ENCODE measurements at regions not wholly inside any gene's neighbourhood (a gene's known extent, or its start where the extent isn't known, plus 50 kb on each side); places are given as distances from the start of the nearest gene placed in this dataset.

DNA sequence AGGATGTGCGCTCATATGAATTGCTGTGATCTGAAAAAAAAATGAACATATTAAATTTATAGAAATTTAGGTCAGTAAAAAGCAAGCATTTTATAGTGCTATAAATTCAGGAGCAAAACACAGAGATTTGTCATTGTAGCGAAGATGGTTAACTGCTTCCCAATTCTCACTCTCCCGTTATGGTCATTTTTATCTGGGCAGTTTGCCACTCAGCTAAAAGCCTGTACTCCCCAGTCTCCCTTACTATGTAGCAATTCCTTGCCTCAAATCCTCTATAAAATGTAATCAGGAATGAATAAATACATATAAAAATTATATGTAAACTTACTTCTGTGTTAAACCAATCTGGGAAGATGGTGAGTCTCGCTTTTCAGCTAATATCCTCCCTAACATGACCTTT, 471.5 kb downstream of the HINT1 start:
- Histone ChIP-seq H3K9me3 (ENCODE audit: low read length) (no peaks in the 10 kb centered on the region), H3K36me3 (ENCODE audit: insufficient read depth, low read length) (no peaks in the 10 kb centered on the region), H3K27me3 (ENCODE audit: insufficient read depth, low read length) (no peaks in the 10 kb centered on the region), H2AFZ (ENCODE audit: low read length) (no peak overlapping the region), H3K4me2 (ENCODE audit: low read length) (no peak overlapping the region), H3K9me2 (ENCODE audit: low read depth, low read length) (no peaks in the 10 kb centered on the region), H3K4me3 (ENCODE audit: low read depth, low read length, poor library complexity, severe bottlenecking) (no peak overlapping the region), H3K27ac (ENCODE audit: low read depth, low read length, poor library complexity, severe bottlenecking) (no peak overlapping the region), H3K4me1 (ENCODE audit: insufficient read depth, low read length, severe bottlenecking) (no peaks in the 10 kb centered on the region), H3F3A (ENCODE audit: insufficient read depth, low read length) (no peaks in the 10 kb centered on the region), H3K9ac (ENCODE audit: low read length) (no peak overlapping the region), H3K79me2 (ENCODE audit: insufficient read depth, low read length) (no peaks in the 10 kb centered on the region), H4K20me1 (ENCODE audit: insufficient read depth, low read length) (no peaks in the 10 kb centered on the region)
- TF ChIP-seq CTCF (IDR thresholded peaks at IDR 0.05; ENCODE audit: low read length) = no peak
- no peak for TF ChIP-seq EZH2 (IDR thresholded peaks at IDR 0.05; ENCODE audit: borderline replicate concordance, low read length)

DNA sequence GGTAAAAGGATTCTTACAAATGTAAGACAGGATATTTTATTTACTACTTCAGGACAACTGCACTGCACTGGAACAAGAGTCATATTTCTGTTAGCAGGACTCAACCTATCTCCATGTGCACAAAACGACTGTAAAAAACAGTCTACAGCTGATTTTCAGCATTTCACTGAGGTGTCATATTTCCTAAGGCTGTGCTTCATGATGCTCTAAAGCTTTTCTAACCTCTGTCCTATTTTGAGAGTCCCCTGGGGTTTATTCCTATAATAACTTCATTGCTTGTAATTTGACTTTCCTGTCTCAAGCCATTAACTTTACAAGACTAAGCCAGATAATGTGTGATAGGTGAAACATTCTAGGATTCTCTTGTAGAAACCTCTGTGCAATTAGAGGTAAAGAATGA, 472.3 kb downstream of the HINT1 start:
- Histone ChIP-seq H3K27ac (ENCODE audit: low read depth, low read length, poor library complexity, severe bottlenecking) (no peak overlapping the region), H4K20me1 (ENCODE audit: insufficient read depth, low read length) (no peaks in the 10 kb centered on the region), H3K4me2 (ENCODE audit: low read length) (no peak overlapping the region), H3K27me3 (ENCODE audit: insufficient read depth, low read length) (no peaks in the 10 kb centered on the region), H3K9me2 (ENCODE audit: low read depth, low read length) (no peaks in the 10 kb centered on the region), H3K79me2 (ENCODE audit: insufficient read depth, low read length) (no peaks in the 10 kb centered on the region), H3K4me1 (ENCODE audit: insufficient read depth, low read length, severe bottlenecking) (no peaks in the 10 kb centered on the region), H3F3A (ENCODE audit: insufficient read depth, low read length) (no peaks in the 10 kb centered on the region), H2AFZ (ENCODE audit: low read length) (no peak overlapping the region), H3K9ac (ENCODE audit: low read length) (no peak overlapping the region), H3K36me3 (ENCODE audit: insufficient read depth, low read length) (no peaks in the 10 kb centered on the region), H3K9me3 (ENCODE audit: low read length) (no peaks in the 10 kb centered on the region), H3K4me3 (ENCODE audit: low read depth, low read length, poor library complexity, severe bottlenecking) (no peak overlapping the region)
- no peak for TF ChIP-seq EZH2 (IDR thresholded peaks at IDR 0.05; ENCODE audit: borderline replicate concordance, low read length)
- no peak for TF ChIP-seq CTCF (IDR thresholded peaks at IDR 0.05; ENCODE audit: low read length)

DNA sequence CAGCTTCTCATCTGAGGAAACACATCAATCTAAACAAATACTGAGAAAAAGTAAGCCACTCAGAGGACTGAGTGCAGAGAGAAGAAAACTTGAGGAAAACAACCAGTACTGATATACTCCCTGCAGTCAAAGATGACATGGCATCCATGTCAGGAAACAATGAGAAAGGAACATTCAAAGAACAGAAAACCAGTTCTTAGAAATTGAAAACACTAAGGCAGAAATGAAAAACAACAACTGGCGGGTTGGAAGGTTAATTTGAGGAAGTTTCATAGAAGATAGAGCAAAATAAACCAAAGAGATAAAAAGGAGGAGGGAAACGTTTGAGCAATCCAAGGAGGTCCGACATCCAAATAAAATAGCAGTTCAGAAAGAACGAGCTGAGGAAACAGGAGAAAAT, 475.2 kb downstream of the HINT1 start:
- no peak overlapping the region for H2AFZ ChIP-seq (ENCODE audit: low read length)
- no peaks in the 10 kb centered on the region for H3K36me3 ChIP-seq (ENCODE audit: insufficient read depth, low read length)
- H3K27me3 ChIP-seq (ENCODE audit: insufficient read depth, low read length) = no peaks in the 10 kb centered on the region
- no peaks in the 10 kb centered on the region for H3K79me2 ChIP-seq (ENCODE audit: insufficient read depth, low read length)
- H3K4me1 ChIP-seq (ENCODE audit: insufficient read depth, low read length, severe bottlenecking) = no peaks in the 10 kb centered on the region
- no peak overlapping the region for H3K27ac ChIP-seq (ENCODE audit: low read depth, low read length, poor library complexity, severe bottlenecking)
- no peaks in the 10 kb centered on the region for H4K20me1 ChIP-seq (ENCODE audit: insufficient read depth, low read length)
- no peaks in the 10 kb centered on the region for H3K9me2 ChIP-seq (ENCODE audit: low read depth, low read length)
- TF ChIP-seq CTCF (IDR thresholded peaks at IDR 0.05; ENCODE audit: low read length) (no peak), EZH2 (IDR thresholded peaks at IDR 0.05; ENCODE audit: borderline replicate concordance, low read length) (no peak)
- H3K9ac ChIP-seq (ENCODE audit: low read length) = no peak overlapping the region
- no peaks in the 10 kb centered on the region for H3K9me3 ChIP-seq (ENCODE audit: low read length)
- H3F3A ChIP-seq (ENCODE audit: insufficient read depth, low read length) = no peaks in the 10 kb centered on the region
- H3K4me3 ChIP-seq (ENCODE audit: low read depth, low read length, poor library complexity, severe bottlenecking) = no peak overlapping the region
- H3K4me2 ChIP-seq (ENCODE audit: low read length) = no peak overlapping the region
